Smooth muscle cell (in vitro differentiated cells): ENCODE measurements at regions not wholly inside any gene's neighbourhood (a gene's known extent, or its start where the extent isn't known, plus 50 kb on each side); places are given as distances from the start of the nearest gene placed in this dataset.

Experiments used
- DNase-seq: peaks from one replicate; lab custom pipeline; 2025; ENCODE audit not compliant: unreplicated experiment; lab: John Stamatoyannopoulos, UW
- H2AFZ ChIP-seq: fragments of 200-600 bp; sonication (generic); 2 replicates; pipeline ENCODE4 v1.6.0; 2016; ENCODE audit warnings: antibody characterized with exemption, low read depth, mild to moderate bottlenecking
- H3F3A ChIP-seq: fragments of 200-600 bp; sonication (generic); 2 replicates; pipeline ENCODE4 v1.6.0; 2017; ENCODE audit warnings: antibody characterized with exemption, low read depth
- H3K27ac ChIP-seq: fragments of 200-600 bp; sonication (generic); 2 replicates; pipeline ENCODE4 v1.5.1; 2016; ENCODE audit warnings: low read depth, mild to moderate bottlenecking
- H3K27me3 ChIP-seq: fragments of 200-600 bp; sonication (generic); 2 replicates; pipeline ENCODE4 v1.6.1; 2016; ENCODE audit warnings: low read depth, mild to moderate bottlenecking
- H3K36me3 ChIP-seq: fragments of 200-600 bp; sonication (generic); 2 replicates; pipeline ENCODE4 v1.5.1; 2016; ENCODE audit warnings: low read depth
- H3K4me1 ChIP-seq: fragments of 200-600 bp; sonication (generic); 2 replicates; pipeline ENCODE4 v1.5.1; 2016; ENCODE audit warnings: low read depth
- H3K4me2 ChIP-seq: fragments of 200-600 bp; sonication (generic); 2 replicates; pipeline ENCODE4 v1.6.0; 2016; ENCODE audit warnings: mild to moderate bottlenecking
- H3K4me3 ChIP-seq: fragments of 200-600 bp; sonication (generic); 2 replicates; pipeline ENCODE4 v1.5.1; 2016; ENCODE audit warnings: mild to moderate bottlenecking
- H3K79me2 ChIP-seq: fragments of 200-600 bp; sonication (generic); 2 replicates; pipeline ENCODE4 v1.6.0; 2016; ENCODE audit warnings: low read depth, mild to moderate bottlenecking
- H3K9ac ChIP-seq: fragments of 200-600 bp; sonication (generic); 2 replicates; pipeline ENCODE4 v1.6.0; 2016; ENCODE audit warnings: low read depth
- H3K9me3 ChIP-seq: fragments of 200-600 bp; sonication (generic); replicated peaks from 2 replicates; pipeline ENCODE4 v1.5.1; 2016; ENCODE audit warnings: low read depth
- H4K20me1 ChIP-seq: fragments of 200-600 bp; sonication (generic); 2 replicates; pipeline ENCODE4 v1.6.0; 2016; ENCODE audit warnings: low read depth
- WGBS: methylation state at CpG from one replicate; pipeline ENCODE4 v1.1.7; 2016; ENCODE audit warnings: low lambda C conversion rate; 5-methylcytosine and 5-hydroxymethylcytosine counted together
- TF ChIP-seq, protein P1 (sequence below): fragments of 200-600 bp; sonication (generic); IDR thresholded peaks from 2 replicates; pipeline ENCODE4 v1.5.1; 2017; ENCODE audit warnings: borderline replicate concordance, mild to moderate bottlenecking, antibody characterized with exemption; ENCODE audit not compliant: insufficient read depth, poor library complexity, severe bottlenecking

DNA sequence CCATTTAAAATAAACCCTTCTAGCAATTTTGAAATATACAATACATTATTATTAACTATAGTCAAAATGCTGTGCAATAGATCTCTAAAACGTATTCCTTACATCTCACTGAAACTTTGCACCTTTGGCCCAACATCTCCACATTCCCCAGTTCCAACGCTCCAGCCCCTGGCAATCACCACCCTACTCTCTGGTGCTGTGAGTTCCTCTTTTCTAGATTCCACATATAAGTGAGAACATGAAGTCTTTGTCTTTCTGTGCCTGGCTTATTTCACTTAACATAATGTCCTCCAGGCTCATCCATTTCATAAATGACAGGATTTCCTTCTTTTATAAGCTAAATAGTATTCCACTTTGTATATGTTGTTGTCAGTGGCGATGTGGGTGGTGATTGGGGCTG is 194.7 kb upstream of the RTL1 start:
- Histone ChIP-seq H3K4me3 (no peak overlapping the region), H3K27me3 (no peaks in the 10 kb centered on the region), H3K27ac (peak overlapping the region; percentile 4), H3K9me3 (no peaks in the 10 kb centered on the region), H2AFZ (peak overlapping the region; percentile 23), H3F3A (peaks cover 7% of the 10 kb centered on the region), H3K36me3 (no peaks in the 10 kb centered on the region), H3K4me1 (peaks cover 5% of the 10 kb centered on the region), H3K4me2 (no peak overlapping the region), H3K79me2 (no peaks in the 10 kb centered on the region), H3K9ac (no peak overlapping the region), H4K20me1 (no peaks in the 10 kb centered on the region)
- 80% methylated on average over 3 of the region's 3 CpGs for WGBS
- DNase-seq, result no peak
- TF ChIP-seq, protein P1, sequence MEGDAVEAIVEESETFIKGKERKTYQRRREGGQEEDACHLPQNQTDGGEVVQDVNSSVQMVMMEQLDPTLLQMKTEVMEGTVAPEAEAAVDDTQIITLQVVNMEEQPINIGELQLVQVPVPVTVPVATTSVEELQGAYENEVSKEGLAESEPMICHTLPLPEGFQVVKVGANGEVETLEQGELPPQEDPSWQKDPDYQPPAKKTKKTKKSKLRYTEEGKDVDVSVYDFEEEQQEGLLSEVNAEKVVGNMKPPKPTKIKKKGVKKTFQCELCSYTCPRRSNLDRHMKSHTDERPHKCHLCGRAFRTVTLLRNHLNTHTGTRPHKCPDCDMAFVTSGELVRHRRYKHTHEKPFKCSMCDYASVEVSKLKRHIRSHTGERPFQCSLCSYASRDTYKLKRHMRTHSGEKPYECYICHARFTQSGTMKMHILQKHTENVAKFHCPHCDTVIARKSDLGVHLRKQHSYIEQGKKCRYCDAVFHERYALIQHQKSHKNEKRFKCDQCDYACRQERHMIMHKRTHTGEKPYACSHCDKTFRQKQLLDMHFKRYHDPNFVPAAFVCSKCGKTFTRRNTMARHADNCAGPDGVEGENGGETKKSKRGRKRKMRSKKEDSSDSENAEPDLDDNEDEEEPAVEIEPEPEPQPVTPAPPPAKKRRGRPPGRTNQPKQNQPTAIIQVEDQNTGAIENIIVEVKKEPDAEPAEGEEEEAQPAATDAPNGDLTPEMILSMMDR, result no peak

DNA sequence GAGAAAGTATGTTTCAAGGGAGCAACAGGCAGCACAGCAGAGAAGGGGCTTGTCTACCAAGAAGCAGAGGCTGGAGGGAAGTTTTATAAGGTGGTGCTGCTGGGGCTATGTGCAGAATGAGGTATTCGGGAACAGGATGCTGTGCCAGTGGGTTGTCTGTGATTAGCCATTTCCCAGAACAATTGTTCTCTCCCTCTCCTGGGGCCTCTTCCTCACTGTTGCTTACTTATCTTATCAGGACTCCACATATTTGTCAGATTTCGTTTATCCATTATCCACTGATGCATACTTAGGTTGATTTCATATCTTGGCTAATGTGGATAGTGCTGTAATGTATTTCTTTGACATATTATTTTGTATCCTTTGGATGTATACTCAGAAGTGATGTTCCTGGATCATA is 195.1 kb upstream of the RTL1 start:
- Histone ChIP-seq H3K36me3 (no peaks in the 10 kb centered on the region), H4K20me1 (no peaks in the 10 kb centered on the region), H2AFZ (peak overlapping the region; percentile 23), H3K4me1 (peaks cover 5% of the 10 kb centered on the region), H3K9ac (no peak overlapping the region), H3K9me3 (no peaks in the 10 kb centered on the region), H3K4me3 (no peak overlapping the region), H3K4me2 (no peak overlapping the region), H3K79me2 (no peaks in the 10 kb centered on the region), H3K27me3 (no peaks in the 10 kb centered on the region), H3K27ac (peak overlapping the region; percentile 4), H3F3A (peaks cover 7% of the 10 kb centered on the region)
- TF ChIP-seq, protein P1, result no peak
- no peak for DNase-seq
- whole genome bisulfite sequencing, result 52% methylated on average over 2 of the region's 2 CpGs

DNA sequence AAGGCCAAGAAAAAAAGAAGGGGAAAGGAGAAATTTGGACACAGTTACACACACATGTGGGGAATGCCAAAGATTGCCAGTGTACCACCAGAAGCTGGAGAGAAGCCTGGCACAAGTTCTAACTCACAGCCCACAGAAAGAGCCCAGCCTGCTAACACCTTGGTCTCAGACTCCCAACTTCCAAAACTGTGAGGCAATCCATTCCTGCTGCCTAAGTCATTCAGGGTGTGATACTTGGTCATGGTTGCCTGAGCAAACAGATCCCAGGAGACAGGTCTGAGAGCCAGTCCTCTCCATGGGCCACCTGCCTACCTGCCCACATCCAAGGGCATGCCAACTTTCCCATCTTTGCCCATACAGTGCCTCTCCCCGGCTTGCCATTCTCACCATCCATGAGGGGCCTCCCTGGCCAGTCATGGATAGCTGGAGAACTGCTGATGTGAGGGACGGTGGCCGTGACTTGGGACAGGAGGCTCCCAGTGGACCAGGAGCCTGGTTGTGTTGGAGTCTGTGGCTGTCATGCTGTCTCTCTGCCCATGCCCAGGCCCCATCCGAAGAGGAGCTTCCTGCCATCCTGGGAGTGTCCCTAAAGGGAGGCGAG is 198.0 kb upstream of the RTL1 start:
- Histone ChIP-seq H3K36me3 (no peaks in the 10 kb centered on the region), H3F3A (peaks cover 7% of the 10 kb centered on the region), H3K4me3 (no peak overlapping the region), H3K9ac (no peak overlapping the region), H3K27me3 (no peaks in the 10 kb centered on the region), H3K79me2 (no peaks in the 10 kb centered on the region), H3K4me1 (peaks cover 5% of the 10 kb centered on the region), H2AFZ (no peak overlapping the region), H3K4me2 (no peak overlapping the region), H4K20me1 (no peaks in the 10 kb centered on the region), H3K9me3 (no peaks in the 10 kb centered on the region), H3K27ac (no peak overlapping the region)
- TF ChIP-seq, protein P1, result no peak
- 93% methylated on average over 5 of the region's 5 CpGs for WGBS
- DNase-seq, result no peak

DNA sequence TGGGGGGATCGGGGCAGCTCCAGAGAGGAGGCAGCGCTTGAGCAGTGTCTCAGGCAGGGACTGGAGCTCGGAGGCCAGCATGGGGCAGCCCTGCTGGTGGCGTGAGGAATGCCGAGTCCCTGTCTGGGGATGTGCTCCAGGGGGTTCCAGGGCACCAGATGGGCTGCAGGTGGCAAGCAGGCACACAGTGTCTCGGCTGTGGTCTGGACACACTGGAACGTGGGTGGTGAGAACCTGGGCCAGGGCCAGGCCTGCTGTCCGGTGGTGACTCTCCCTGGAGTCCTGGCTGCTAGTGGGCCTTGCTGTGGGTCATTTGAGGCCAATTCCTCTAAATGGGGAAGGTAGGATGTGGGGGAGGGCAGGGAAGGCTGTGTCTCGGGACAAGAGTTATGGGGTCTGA is 199.4 kb upstream of the RTL1 start:
- Histone ChIP-seq H3K36me3 (no peaks in the 10 kb centered on the region), H3K79me2 (no peaks in the 10 kb centered on the region), H3F3A (peaks cover 7% of the 10 kb centered on the region), H2AFZ (no peak overlapping the region), H3K4me2 (no peak overlapping the region), H3K4me1 (no peaks in the 10 kb centered on the region), H3K9me3 (no peaks in the 10 kb centered on the region), H4K20me1 (no peaks in the 10 kb centered on the region), H3K27me3 (no peaks in the 10 kb centered on the region), H3K9ac (no peak overlapping the region), H3K27ac (no peak overlapping the region), H3K4me3 (no peak overlapping the region)
- WGBS, result 92% methylated on average over 9 of the region's 9 CpGs
- TF ChIP-seq, protein P1, result no peak
- DNase-seq, result no peak
